ENCODE measurements at regions not wholly inside any gene's neighbourhood (a gene's known extent, or its start where the extent isn't known, plus 50 kb on each side); places are given as distances from the start of the nearest gene placed in this dataset.
"Not testable (repeated sequence)": the region's sequence is repeated elsewhere in the genome, so short reads cannot be mapped to it uniquely, and the experiment has no call there.

- not testable (repeated sequence) for H3K4me3 Mint-ChIP-seq
Observed at GRCh38 chr2:16753025-16753424, 87.4 kb upstream of the CYRIA start.

GRCh38 chr2:16750925-16751214 lies 85.2 kb upstream of the CYRIA start:
- H3K4me1 Mint-ChIP-seq, H3K27ac Mint-ChIP-seq, H3K4me3 Mint-ChIP-seq: not testable (repeated sequence)

More at GRCh38 chr2:16753025-16753424, 87.4 kb upstream of the CYRIA start:
- H3K9me3 Mint-ChIP-seq; ATAC-seq (replicated peaks); H3K36me3 Mint-ChIP-seq (ENCODE audit: low read depth); H3K4me1 Mint-ChIP-seq; H3K27ac Mint-ChIP-seq; H3K27me3 Mint-ChIP-seq: not testable (repeated sequence)

GRCh38 chr2:16750175-16750924 lies 84.7 kb upstream of the CYRIA start:
- Mint-ChIP-seq H3K4me1 (no peaks in the 10 kb centered on the region), H3K27ac (no peak overlapping the region), H3K4me3 (no peak overlapping the region), H3K36me3 (ENCODE audit: low read depth) (no peaks in the 10 kb centered on the region), H3K9me3 (no peaks in the 10 kb centered on the region), H3K27me3 (peaks cover 19% of the 10 kb centered on the region)
- no peak for ATAC-seq (replicated peaks)

More at GRCh38 chr2:16750925-16751214, 85.2 kb upstream of the CYRIA start:
- peaks cover 19% of the 10 kb centered on the region for H3K27me3 Mint-ChIP-seq
- H3K9me3 Mint-ChIP-seq; H3K36me3 Mint-ChIP-seq (ENCODE audit: low read depth); ATAC-seq (replicated peaks): not testable (repeated sequence)

GRCh38 chr2:16748511-16749266 lies 83.1 kb upstream of the CYRIA start:
- not testable (repeated sequence) for ATAC-seq (replicated peaks); H3K9me3 Mint-ChIP-seq; H3K4me1 Mint-ChIP-seq; H3K36me3 Mint-ChIP-seq (ENCODE audit: low read depth); H3K4me3 Mint-ChIP-seq; H3K27ac Mint-ChIP-seq
- H3K27me3 Mint-ChIP-seq, result peaks cover 19% of the 10 kb centered on the region

GRCh38 chr2:16747689-16748088 lies 82.1 kb upstream of the CYRIA start:
- Mint-ChIP-seq H3K9me3 (no peaks in the 10 kb centered on the region), H3K4me1 (no peaks in the 10 kb centered on the region), H3K4me3 (peak overlapping the region; percentile 3), H3K27me3 (peaks cover 19% of the 10 kb centered on the region), H3K36me3 (ENCODE audit: low read depth) (no peaks in the 10 kb centered on the region), H3K27ac (peak overlapping the region; percentile 23)
- ATAC-seq (replicated peaks), result peak; percentile 77

GRCh38 chr2:16747257-16747656 lies 81.6 kb upstream of the CYRIA start:
- H3K9me3 Mint-ChIP-seq, result no peaks in the 10 kb centered on the region
- no peaks in the 10 kb centered on the region for H3K4me1 Mint-ChIP-seq
- peak; percentile 57 for ATAC-seq (replicated peaks)
- peak overlapping the region; percentile 23 for H3K27ac Mint-ChIP-seq
- peak overlapping the region; percentile 3 for H3K4me3 Mint-ChIP-seq
- H3K36me3 Mint-ChIP-seq (ENCODE audit: low read depth), result no peaks in the 10 kb centered on the region
- peaks cover 19% of the 10 kb centered on the region for H3K27me3 Mint-ChIP-seq

- H3K36me3 Mint-ChIP-seq (ENCODE audit: low read depth), result no peaks in the 10 kb centered on the region
- no peaks in the 10 kb centered on the region for H3K9me3 Mint-ChIP-seq
- H3K27ac Mint-ChIP-seq, result no peak overlapping the region
- ATAC-seq (replicated peaks), result no peak
- H3K4me3 Mint-ChIP-seq, result peak overlapping the region; percentile 3
- H3K27me3 Mint-ChIP-seq, result peaks cover 19% of the 10 kb centered on the region
- H3K4me1 Mint-ChIP-seq, result no peaks in the 10 kb centered on the region
Observed at GRCh38 chr2:16746833-16747232, 81.2 kb upstream of the CYRIA start.

GRCh38 chr2:16746329-16746728 lies 80.7 kb upstream of the CYRIA start:
- H3K9me3 Mint-ChIP-seq, result no peaks in the 10 kb centered on the region
- no peak overlapping the region for H3K27ac Mint-ChIP-seq
- ATAC-seq (replicated peaks), result no peak
- peaks cover 15% of the 10 kb centered on the region for H3K27me3 Mint-ChIP-seq
- H3K4me3 Mint-ChIP-seq, result no peak overlapping the region
- no peaks in the 10 kb centered on the region for H3K36me3 Mint-ChIP-seq (ENCODE audit: low read depth)
- H3K4me1 Mint-ChIP-seq, result no peaks in the 10 kb centered on the region

- H3K27ac Mint-ChIP-seq, result no peak overlapping the region
- H3K36me3 Mint-ChIP-seq (ENCODE audit: low read depth), result no peaks in the 10 kb centered on the region
- no peaks in the 10 kb centered on the region for H3K9me3 Mint-ChIP-seq
- H3K4me3 Mint-ChIP-seq, result no peak overlapping the region
- H3K4me1 Mint-ChIP-seq, result no peaks in the 10 kb centered on the region
- peaks cover 15% of the 10 kb centered on the region for H3K27me3 Mint-ChIP-seq
- peak; percentile 61 for ATAC-seq (replicated peaks)
Observed at GRCh38 chr2:16745466-16745865, 79.8 kb upstream of the CYRIA start.

GRCh38 chr2:16744521-16744920 lies 78.9 kb upstream of the CYRIA start:
- Mint-ChIP-seq H3K4me3 (no peak overlapping the region), H3K27me3 (peaks cover 17% of the 10 kb centered on the region), H3K27ac (no peak overlapping the region), H3K9me3 (no peaks in the 10 kb centered on the region), H3K4me1 (no peaks in the 10 kb centered on the region), H3K36me3 (ENCODE audit: low read depth) (no peaks in the 10 kb centered on the region)
- no peak for ATAC-seq (replicated peaks)

- no peak overlapping the region for H3K4me3 Mint-ChIP-seq
- H3K36me3 Mint-ChIP-seq (ENCODE audit: low read depth), result no peaks in the 10 kb centered on the region
- no peak overlapping the region for H3K27ac Mint-ChIP-seq
- no peaks in the 10 kb centered on the region for H3K9me3 Mint-ChIP-seq
- H3K4me1 Mint-ChIP-seq, result no peaks in the 10 kb centered on the region
- H3K27me3 Mint-ChIP-seq, result peaks cover 9% of the 10 kb centered on the region
- no peak for ATAC-seq (replicated peaks)
Observed at GRCh38 chr2:16742026-16742425, 76.4 kb upstream of the CYRIA start.

- ATAC-seq (replicated peaks), result no peak
- Mint-ChIP-seq H3K27ac (no peak overlapping the region), H3K4me1 (no peaks in the 10 kb centered on the region), H3K36me3 (ENCODE audit: low read depth) (no peaks in the 10 kb centered on the region), H3K4me3 (no peak overlapping the region), H3K9me3 (no peaks in the 10 kb centered on the region), H3K27me3 (peaks cover 5% of the 10 kb centered on the region)
Observed at GRCh38 chr2:16741498-16741897, 75.9 kb upstream of the CYRIA start.

- no peaks in the 10 kb centered on the region for H3K36me3 Mint-ChIP-seq (ENCODE audit: low read depth)
- H3K9me3 Mint-ChIP-seq, result no peaks in the 10 kb centered on the region
- H3K4me1 Mint-ChIP-seq, result no peaks in the 10 kb centered on the region
- no peak overlapping the region for H3K27ac Mint-ChIP-seq
- no peak for ATAC-seq (replicated peaks)
- H3K27me3 Mint-ChIP-seq, result peaks cover 7% of the 10 kb centered on the region
- H3K4me3 Mint-ChIP-seq, result no peak overlapping the region
Observed at GRCh38 chr2:16739778-16740581, 74.3 kb upstream of the CYRIA start.

- H3K27ac Mint-ChIP-seq, result no peak overlapping the region
- no peaks in the 10 kb centered on the region for H3K9me3 Mint-ChIP-seq
- no peak overlapping the region for H3K4me3 Mint-ChIP-seq
- ATAC-seq (replicated peaks), result no peak
- H3K27me3 Mint-ChIP-seq, result peaks cover 7% of the 10 kb centered on the region
- H3K36me3 Mint-ChIP-seq (ENCODE audit: low read depth), result no peaks in the 10 kb centered on the region
- no peaks in the 10 kb centered on the region for H3K4me1 Mint-ChIP-seq
Observed at GRCh38 chr2:16738361-16739225, 73.0 kb upstream of the CYRIA start.
